RCC 7860 (cell line): ENCODE measurements at regions not wholly inside any gene's neighbourhood (a gene's known extent, or its start where the extent isn't known, plus 50 kb on each side); places are given as distances from the start of the nearest gene placed in this dataset.
"Not testable (repeated sequence)": the region's sequence is repeated elsewhere in the genome, so short reads cannot be mapped to it uniquely, and the experiment has no call there.

ENCODE experiments used
- DNase-seq: peaks from one replicate; pipeline ENCODE4 v3.0.0-alpha.2; 2015; ENCODE audit warnings: low spot score
- FAIRE-seq: peaks from 2 replicates; lab custom pipeline; 2012; peaks lifted over from hg19 to GRCh38; lab: Jason Lieb, UNC

- FAIRE-seq, DNase-seq: not testable (repeated sequence)
Observed at GRCh38 chr1:245102149-245102548, 52.6 kb upstream of the KIF26B start.

- FAIRE-seq: no peak
- no peak for DNase-seq
Observed at GRCh38 chr1:245099401-245099800, 55.4 kb upstream of the KIF26B start.

- DNase-seq: no peak
- no peak for FAIRE-seq
Observed at GRCh38 chr1:245098924-245099323, 55.9 kb upstream of the KIF26B start.

GRCh38 chr1:245096311-245097066 is 58.3 kb upstream of the KIF26B start:
- DNase-seq (no peak), FAIRE-seq (no peak)

DNA sequence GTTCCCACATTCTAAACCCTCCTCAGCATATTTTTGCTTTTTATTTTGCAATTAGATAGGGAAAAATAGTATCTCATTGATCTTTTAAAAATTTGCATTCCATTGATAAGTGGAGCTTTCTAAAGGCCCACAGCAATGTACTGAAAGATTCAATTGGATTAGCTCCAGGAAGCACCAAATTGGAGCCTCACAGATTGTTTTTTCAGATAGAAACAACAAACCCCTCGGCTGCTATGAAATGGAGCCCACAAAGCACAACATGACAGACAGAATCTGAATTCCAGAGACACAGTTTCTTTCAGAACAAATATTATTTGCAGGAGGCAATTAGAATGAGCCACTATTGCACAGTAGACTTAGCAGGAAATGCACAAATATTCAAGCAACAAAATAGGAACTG is 58.9 kb upstream of the KIF26B start:
- DNase-seq (no peak), FAIRE-seq (no peak)

DNA sequence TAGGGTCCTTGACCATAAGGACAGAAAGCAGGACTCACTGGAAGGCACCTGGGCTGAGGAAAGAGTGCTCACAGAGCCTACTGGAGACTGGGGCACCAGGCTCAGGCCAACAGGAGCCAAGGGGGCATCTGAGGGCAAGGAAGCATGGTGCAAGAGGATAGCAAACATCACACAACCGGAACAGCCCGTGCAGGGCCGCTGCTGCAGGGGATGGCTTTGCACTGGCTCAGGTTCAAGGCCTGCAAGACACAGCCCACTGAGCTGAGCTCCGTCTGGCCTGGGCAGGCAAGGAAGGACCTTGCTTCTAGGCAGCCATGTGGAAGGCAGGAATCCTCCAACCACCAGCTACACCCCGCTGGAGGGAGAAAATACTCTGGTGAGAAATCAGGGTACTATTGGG is 59.8 kb upstream of the KIF26B start:
- DNase-seq (no peak), FAIRE-seq (no peak)

- no peak for FAIRE-seq
Observed at GRCh38 chr1:245094092-245094491, 60.7 kb upstream of the KIF26B start.

GRCh38 chr1:245092638-245092976 is 62.2 kb upstream of the KIF26B start:
- FAIRE-seq (no peak), DNase-seq (no peak)

More at GRCh38 chr1:245094092-245094491, 60.7 kb upstream of the KIF26B start:
- DNase-seq: no peak

DNA sequence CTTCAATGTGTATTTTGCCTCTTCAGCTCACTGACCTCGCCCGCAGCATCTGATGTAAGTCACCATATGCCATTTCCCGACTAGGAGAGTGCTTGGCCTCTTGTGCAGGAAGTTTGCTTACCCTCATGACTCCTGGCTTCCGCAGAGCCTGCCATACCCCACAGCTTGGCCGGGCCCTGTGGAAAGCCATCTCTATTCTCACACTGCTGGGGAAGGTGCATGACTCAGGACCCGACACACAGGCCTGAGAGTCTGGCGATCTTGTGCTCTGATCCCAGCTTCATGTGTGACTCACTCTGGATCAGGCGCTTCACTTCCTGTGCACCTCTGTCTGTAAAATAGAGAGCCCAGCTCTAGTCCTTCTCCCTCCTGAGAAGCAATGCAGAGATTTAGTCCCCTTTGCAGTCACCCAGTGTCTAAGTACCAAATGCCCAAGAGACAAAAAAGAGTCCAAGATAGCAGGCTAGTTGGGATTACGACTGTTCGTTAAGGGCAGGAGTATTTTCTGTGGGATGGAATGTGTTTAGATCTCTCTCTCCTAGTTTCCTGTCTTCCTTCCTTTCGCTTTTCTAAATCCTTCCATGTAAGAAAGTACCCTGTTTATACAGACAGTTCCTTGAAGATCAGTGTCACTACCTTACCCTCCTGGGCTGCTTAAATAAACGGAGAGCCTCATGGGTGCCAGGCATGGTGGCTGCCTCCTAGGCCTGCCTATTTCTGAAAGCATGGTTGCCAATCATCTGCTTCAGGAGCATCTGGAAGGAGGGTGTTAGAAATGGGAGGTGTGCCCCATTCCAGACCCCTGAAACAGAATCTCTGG is 62.8 kb upstream of the KIF26B start:
- FAIRE-seq: peak; percentile 91

DNA sequence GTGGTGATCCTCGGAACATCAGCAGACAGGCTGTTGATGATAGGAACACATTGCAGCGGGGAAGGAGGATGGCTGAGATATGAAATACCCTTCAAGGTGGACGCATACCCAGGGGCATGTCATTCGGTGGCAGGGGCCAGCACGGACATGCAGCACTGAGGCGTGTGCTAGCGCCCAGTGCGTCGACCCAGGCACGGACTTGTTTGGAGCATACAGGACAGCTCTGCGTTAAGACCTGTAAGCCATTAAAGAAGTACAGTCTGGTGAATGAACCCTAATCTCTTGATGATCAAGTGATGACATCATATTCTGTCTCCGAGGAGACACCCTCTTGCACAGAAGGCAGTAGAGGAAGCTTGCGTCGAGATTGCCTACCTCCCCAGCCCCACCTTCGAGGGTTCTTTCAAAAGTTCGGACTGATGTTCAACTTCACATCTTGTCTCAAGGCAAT is 63.6 kb upstream of the KIF26B start:
- DNase-seq (no peak), FAIRE-seq (no peak)

More for the DNA sequence above, 62.8 kb upstream of the KIF26B start:
- DNase-seq: peak; percentile 96

DNA sequence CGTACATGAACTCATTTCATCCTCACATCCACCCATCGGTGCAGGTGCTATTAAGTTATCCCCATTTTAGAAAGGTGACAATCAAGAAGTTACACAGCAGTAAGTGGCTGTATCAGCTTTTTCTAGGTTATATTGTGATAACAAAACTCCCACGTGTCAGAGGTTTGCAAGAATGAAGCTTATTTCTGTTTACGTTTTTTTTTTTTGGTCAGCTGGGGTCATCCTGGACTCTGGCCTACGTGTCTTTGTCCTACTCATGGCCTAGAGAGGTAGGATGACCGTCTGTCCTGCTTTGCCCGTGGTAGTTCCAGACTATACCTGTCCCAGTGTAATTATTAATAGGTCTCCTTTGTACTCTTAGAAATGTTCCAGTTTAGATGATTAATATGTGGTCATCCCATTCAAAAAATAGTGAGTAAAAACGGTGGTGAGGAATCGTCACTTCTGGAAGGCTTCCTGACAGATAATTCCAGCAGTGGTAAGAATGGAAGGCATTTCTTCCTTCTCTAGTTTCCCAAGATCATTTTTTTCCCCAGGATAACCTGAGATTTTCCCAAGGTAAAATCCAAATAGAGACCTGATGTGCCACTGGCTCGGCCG is 64.2 kb upstream of the KIF26B start:
- FAIRE-seq (no peak), DNase-seq (peak; percentile 55)

DNA sequence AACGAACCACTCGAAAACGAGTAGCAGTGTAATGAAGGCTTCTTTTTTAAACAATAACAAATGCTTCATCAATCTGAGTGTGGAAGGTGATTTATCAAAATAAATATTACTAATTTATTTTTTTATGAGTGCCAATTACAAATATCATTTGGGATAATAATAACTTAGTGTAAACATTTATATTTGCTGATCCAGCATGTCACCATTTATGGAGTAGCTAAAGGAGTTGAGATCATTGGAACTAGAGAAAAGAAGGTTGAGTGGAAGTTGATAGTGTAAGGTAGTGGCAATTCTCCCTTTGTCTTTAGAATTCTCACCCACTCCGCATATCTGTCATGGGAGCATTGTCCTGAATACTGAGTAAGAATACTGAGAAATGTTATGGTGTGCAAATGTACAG is 67.1 kb upstream of the KIF26B start:
- FAIRE-seq (no peak), DNase-seq (no peak)

DNA sequence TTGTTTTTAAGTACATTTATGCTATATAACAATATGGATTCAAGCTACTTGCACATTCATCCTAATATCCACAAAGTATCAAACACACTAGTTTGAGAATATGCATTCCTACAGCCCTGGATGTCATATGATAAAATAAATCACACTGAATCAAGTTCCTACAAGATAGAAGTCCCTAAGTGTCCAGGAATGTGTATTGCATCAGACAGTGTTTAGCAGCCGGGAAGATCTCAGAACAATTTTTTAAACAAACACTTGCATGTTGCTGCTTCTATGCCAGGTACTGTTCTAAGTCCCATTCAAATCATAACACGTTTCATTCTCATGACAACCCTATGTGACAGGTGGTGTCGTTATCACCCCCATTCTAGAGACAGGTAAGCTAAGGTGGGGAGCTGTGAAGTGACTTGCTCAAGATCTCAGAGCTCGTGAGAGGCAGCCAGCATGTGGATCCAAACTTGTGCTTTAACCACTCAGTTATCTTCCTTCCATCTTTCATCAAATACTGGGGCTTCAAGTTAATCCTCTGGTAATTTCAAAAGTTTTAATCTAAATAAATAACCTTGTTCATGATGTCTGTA is 68.3 kb upstream of the KIF26B start:
- DNase-seq (no peak), FAIRE-seq (no peak)

- peak; percentile 82 for DNase-seq
- peak; percentile 83 for FAIRE-seq
Observed at GRCh38 chr1:245085508-245086095, 69.2 kb upstream of the KIF26B start.

DNA sequence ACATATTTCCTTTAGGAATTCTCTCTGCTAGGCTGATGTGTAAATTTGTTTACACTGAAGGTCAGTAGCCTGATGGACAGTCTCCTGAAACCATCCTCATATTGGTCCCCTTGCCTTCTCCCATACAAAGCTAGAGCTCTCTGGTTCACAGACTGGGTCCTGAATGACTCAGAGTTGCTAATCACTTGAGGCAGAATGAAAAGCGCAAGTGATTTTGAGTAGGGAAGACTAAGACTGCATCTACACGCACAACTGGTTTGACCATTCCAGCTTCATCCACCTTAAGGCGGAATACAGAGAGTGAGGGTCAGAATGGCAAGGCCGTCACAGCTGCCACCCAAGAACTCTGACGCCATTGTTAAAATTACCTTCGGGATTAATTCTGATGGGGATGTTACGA is 70.2 kb upstream of the KIF26B start:
- FAIRE-seq (no peak), DNase-seq (no peak)

- peak; percentile 86 for FAIRE-seq
- peak; percentile 45 for DNase-seq
Observed at GRCh38 chr1:245079021-245079609, 75.7 kb upstream of the KIF26B start.

DNA sequence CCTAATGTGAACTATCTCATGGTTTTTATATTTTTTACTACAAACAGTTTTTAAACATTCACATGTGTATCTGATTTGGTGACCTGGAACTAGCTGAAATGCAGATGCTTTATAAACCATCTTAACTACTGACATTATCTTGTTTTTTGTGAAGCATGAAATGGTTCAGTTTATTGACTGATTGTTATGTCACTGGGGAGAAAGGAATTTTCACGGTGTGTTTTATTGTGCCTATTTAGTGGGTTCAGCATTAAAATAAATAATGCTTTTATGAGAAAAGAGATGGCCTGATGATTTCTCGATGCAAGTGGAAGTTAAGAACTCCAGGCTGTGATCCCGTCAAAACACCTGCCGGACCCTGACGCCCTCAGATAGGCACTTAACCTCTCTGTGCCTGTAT is 79.9 kb upstream of the KIF26B start:
- FAIRE-seq: no peak
- DNase-seq: no peak

- FAIRE-seq (no peak), DNase-seq (no peak)
Observed at GRCh38 chr1:245074232-245074747, 80.5 kb upstream of the KIF26B start.

DNA sequence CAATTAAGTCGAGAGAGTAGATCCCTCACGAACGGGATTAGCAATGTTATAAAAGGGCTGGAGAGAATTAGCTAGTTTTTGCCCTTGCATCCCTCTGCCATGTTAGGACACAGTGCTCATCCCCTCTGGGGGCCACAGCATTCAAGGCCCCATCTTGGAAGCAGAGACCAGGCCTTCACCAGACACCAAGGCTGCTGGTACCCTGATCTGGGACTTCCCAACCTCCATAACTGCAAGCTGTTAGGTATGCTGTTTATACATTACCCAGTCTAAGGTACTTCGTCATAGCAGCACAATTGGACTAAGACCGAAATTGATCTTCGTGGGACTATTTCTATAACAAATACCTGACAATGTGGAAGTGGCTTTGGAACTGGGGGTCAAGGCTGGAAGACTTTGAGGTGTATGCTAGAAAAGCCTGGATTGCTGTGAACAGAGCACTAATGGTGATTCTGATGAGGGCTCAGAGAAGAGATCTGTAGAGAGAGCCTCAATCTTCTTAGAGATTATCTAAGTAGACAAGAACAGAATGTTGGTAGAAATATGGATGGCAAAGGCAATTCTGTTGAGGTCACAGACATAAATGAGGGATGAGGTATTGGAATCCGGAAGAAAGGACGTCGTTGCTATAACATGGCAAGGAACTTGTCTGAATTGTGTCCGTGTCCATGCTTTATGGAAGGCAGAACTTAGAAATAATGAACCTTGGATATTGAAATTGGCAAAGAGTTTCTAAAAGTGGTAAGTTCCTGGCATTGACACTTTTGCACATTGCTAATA is 83.8 kb upstream of the KIF26B start:
- DNase-seq (no peak), FAIRE-seq (no peak)

- DNase-seq (no peak), FAIRE-seq (no peak)
Observed at GRCh38 chr1:245067257-245067656, 87.5 kb upstream of the KIF26B start.
